ENCODE measurements at regions not wholly inside any gene's neighbourhood (a gene's known extent, or its start where the extent isn't known, plus 50 kb on each side); places are given as distances from the start of the nearest gene placed in this dataset.

DNA sequence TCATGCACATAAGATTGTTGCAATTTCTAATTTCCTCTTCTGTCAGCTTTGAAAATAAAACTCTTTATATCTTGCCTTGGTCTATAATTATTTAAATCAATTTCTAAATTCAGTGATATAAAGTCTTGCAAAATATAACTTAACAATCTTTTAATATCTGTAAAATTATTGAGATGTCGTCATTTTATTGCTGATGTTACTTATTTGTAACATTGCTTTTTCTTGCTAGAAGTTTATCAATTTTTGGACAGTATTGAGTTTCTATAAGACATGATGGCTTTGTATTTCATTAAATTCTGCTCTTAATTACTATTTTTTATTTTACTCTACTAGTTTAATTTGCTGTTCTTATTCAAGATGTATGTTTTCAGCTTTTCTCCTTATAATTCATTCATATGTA is 1036.5 kb downstream of the TMEM182 start:
- Histone ChIP-seq H3K27me3 (ENCODE audit: control insufficient read depth, insufficient read depth, low read length) (no peaks in the 10 kb centered on the region), H3K9me3 (ENCODE audit: control insufficient read depth, insufficient read depth, low read depth, low read length) (no peaks in the 10 kb centered on the region), H3K4me2 (ENCODE audit: extremely low read depth, insufficient read depth, low read length) (no peak overlapping the region), H3K36me3 (ENCODE audit: control insufficient read depth, insufficient read depth, low read length) (no peaks in the 10 kb centered on the region), H3K27ac (ENCODE audit: insufficient read depth, low read length) (no peak overlapping the region), H3K4me3 (replicated peaks in 1 of 4; ENCODE audit: control extremely low read depth in 1 of 4, insufficient read depth in 1 of 4, low read depth in 3 of 4, low read length in 4 of 4) (no peak overlapping the region), H4K20me1 (ENCODE audit: control insufficient read depth, extremely low read depth, insufficient read depth, low read length) (no peaks in the 10 kb centered on the region), H3K9ac (ENCODE audit: insufficient read depth, low read length) (no peak overlapping the region), H3K4me1 (ENCODE audit: control insufficient read depth, extremely low read depth, insufficient read depth, low read length) (no peaks in the 10 kb centered on the region), H2AFZ (ENCODE audit: low read length) (no peak overlapping the region), H3K79me2 (ENCODE audit: control insufficient read depth, insufficient read depth, low read length) (no peaks in the 10 kb centered on the region)
- TF ChIP-seq EZH2 (IDR thresholded peaks at IDR 0.05; ENCODE audit: low read length, missing control alignments): no peak
- TF ChIP-seq, protein P1, sequence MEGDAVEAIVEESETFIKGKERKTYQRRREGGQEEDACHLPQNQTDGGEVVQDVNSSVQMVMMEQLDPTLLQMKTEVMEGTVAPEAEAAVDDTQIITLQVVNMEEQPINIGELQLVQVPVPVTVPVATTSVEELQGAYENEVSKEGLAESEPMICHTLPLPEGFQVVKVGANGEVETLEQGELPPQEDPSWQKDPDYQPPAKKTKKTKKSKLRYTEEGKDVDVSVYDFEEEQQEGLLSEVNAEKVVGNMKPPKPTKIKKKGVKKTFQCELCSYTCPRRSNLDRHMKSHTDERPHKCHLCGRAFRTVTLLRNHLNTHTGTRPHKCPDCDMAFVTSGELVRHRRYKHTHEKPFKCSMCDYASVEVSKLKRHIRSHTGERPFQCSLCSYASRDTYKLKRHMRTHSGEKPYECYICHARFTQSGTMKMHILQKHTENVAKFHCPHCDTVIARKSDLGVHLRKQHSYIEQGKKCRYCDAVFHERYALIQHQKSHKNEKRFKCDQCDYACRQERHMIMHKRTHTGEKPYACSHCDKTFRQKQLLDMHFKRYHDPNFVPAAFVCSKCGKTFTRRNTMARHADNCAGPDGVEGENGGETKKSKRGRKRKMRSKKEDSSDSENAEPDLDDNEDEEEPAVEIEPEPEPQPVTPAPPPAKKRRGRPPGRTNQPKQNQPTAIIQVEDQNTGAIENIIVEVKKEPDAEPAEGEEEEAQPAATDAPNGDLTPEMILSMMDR (conservative IDR thresholded peaks at IDR 0.05 in 1 of 2, IDR thresholded peaks at IDR 0.05 in 1 of 2; ENCODE audit: low read depth in 1 of 2, low read length in 2 of 2): no peak
- no peak for DNase-seq (ENCODE audit: low read depth in 2 of 2)

DNA sequence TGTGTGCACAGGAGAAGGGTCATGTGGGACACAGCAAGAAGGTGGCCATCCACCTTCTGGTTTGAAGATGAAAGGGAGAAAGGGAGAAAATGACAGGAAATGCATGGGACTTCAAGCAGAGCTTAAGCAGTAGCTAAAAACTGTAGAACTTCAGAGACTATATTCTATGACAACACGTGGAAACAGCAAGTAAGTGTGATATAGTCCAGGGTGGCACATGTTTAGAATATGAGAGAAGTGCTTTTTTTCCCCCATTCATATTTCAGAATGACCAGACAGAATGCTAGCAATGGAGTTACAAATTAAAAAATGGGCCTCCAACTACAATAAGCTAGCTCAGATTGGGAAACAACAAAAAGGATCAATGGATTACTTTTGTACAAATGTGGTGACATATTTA is 1042.2 kb downstream of the TMEM182 start:
- H3K27ac ChIP-seq (ENCODE audit: insufficient read depth, low read length): no peak overlapping the region
- no peak for DNase-seq (ENCODE audit: low read depth in 2 of 2)
- no peaks in the 10 kb centered on the region for H3K4me1 ChIP-seq (ENCODE audit: control insufficient read depth, extremely low read depth, insufficient read depth, low read length)
- H3K9ac ChIP-seq (ENCODE audit: insufficient read depth, low read length): no peak overlapping the region
- H3K4me3 ChIP-seq (replicated peaks in 1 of 4; ENCODE audit: control extremely low read depth in 1 of 4, insufficient read depth in 1 of 4, low read depth in 3 of 4, low read length in 4 of 4): no peak overlapping the region
- no peak overlapping the region for H3K4me2 ChIP-seq (ENCODE audit: extremely low read depth, insufficient read depth, low read length)
- no peaks in the 10 kb centered on the region for H3K36me3 ChIP-seq (ENCODE audit: control insufficient read depth, insufficient read depth, low read length)
- no peaks in the 10 kb centered on the region for H4K20me1 ChIP-seq (ENCODE audit: control insufficient read depth, extremely low read depth, insufficient read depth, low read length)
- no peaks in the 10 kb centered on the region for H3K79me2 ChIP-seq (ENCODE audit: control insufficient read depth, insufficient read depth, low read length)
- no peak overlapping the region for H2AFZ ChIP-seq (ENCODE audit: low read length)
- TF ChIP-seq EZH2 (IDR thresholded peaks at IDR 0.05; ENCODE audit: low read length, missing control alignments): no peak
- TF ChIP-seq, protein P1 (conservative IDR thresholded peaks at IDR 0.05 in 1 of 2, IDR thresholded peaks at IDR 0.05 in 1 of 2; ENCODE audit: low read depth in 1 of 2, low read length in 2 of 2): no peak
- H3K9me3 ChIP-seq (ENCODE audit: control insufficient read depth, insufficient read depth, low read depth, low read length): no peaks in the 10 kb centered on the region
- no peaks in the 10 kb centered on the region for H3K27me3 ChIP-seq (ENCODE audit: control insufficient read depth, insufficient read depth, low read length)

DNA sequence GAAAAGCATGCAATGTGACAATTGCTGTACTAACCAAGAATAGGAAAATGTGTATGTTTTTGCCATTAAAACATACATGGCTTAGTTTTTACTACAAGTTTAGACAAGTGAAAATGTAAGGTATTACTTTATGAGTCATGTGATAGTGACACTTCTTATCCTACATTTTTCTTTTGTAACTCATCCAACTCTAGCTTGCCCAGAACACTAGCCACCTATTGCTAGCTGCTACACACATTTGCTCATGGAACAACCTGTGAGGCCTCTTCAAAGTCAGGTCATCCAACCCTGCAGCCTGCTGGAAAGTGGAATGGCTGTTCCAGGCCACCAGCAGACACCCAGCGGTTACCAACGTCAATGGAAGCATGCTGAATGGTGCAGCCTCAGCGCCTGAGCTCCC is 1043.9 kb downstream of the TMEM182 start:
- Histone ChIP-seq H3K27ac (ENCODE audit: insufficient read depth, low read length) (no peak overlapping the region), H3K36me3 (ENCODE audit: control insufficient read depth, insufficient read depth, low read length) (no peaks in the 10 kb centered on the region), H3K27me3 (ENCODE audit: control insufficient read depth, insufficient read depth, low read length) (no peaks in the 10 kb centered on the region), H4K20me1 (ENCODE audit: control insufficient read depth, extremely low read depth, insufficient read depth, low read length) (no peaks in the 10 kb centered on the region), H3K79me2 (ENCODE audit: control insufficient read depth, insufficient read depth, low read length) (no peaks in the 10 kb centered on the region), H3K4me1 (ENCODE audit: control insufficient read depth, extremely low read depth, insufficient read depth, low read length) (no peaks in the 10 kb centered on the region), H3K4me3 (replicated peaks in 1 of 4; ENCODE audit: control extremely low read depth in 1 of 4, insufficient read depth in 1 of 4, low read depth in 3 of 4, low read length in 4 of 4) (no peak overlapping the region), H2AFZ (ENCODE audit: low read length) (no peak overlapping the region), H3K9me3 (ENCODE audit: control insufficient read depth, insufficient read depth, low read depth, low read length) (no peaks in the 10 kb centered on the region), H3K4me2 (ENCODE audit: extremely low read depth, insufficient read depth, low read length) (no peak overlapping the region), H3K9ac (ENCODE audit: insufficient read depth, low read length) (no peak overlapping the region)
- no peak for DNase-seq (ENCODE audit: low read depth in 2 of 2)
- TF ChIP-seq EZH2 (IDR thresholded peaks at IDR 0.05; ENCODE audit: low read length, missing control alignments): no peak

Data from fibroblast of lung (primary cell).